NCI-H2196 treated with DMSO at 0.1 percent for 48 hours (cell line): ENCODE measurements at regions not wholly inside any gene's neighbourhood (a gene's known extent, or its start where the extent isn't known, plus 50 kb on each side); places are given as distances from the start of the nearest gene placed in this dataset.
"Not testable (repeated sequence)": the region's sequence is repeated elsewhere in the genome, so short reads cannot be mapped to it uniquely, and the experiment has no call there.

Experiments used
- DNase-seq: peaks from one replicate; lab custom pipeline; 2025; ENCODE audit not compliant: unreplicated experiment; lab: John Stamatoyannopoulos, UW

GRCh38 chr9:15047028-15047551 is 136.9 kb upstream of the FREM1 start:
- no peak for DNase-seq

DNA sequence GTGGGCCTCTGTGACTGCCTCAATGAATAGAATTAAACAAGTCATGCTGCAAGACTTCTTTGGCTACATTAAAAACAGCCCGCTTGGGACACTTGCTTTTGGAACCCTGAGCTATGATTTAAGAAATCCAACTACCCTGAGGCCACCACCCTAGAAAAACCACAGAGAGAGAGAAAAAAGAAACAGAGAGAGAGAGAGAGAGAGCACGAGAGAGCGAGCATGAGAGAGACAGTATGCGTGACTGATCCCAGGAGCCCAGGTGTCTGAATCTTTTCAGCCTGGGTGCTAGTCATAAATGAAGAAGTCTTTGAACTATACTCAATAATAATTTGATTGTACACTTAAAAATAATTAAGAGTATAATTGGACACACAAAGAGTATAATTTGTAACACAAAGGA is 123.1 kb upstream of the FREM1 start:
- DNase-seq: no peak

GRCh38 chr9:15032860-15033259 is 122.6 kb upstream of the FREM1 start:
- no peak for DNase-seq

DNA sequence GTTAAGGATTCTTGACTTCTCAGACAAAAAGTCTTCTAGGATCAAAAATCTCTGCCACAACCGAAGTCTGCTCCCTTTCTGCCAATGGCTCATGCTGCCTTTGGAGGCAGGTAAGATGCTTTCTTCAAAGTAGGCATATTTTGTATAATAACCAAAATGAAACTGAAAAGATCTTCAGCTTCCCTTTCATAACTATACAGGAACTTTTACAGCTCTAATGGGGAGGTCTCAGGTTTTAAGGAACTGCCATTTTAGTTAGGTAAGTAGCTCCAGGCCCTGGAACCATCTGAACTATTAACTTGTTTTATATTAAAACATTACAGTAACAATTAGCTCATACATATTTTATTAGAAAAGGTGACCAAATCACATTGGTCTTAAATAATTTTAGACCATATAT is 110.9 kb upstream of the FREM1 start:
- no peak for DNase-seq

GRCh38 chr9:15018096-15018637 is 107.9 kb upstream of the FREM1 start:
- DNase-seq: no peak

- DNase-seq: no peak
These were observed 100.4 kb upstream of the FREM1 start for GRCh38 chr9:15010581-15010980.

DNA sequence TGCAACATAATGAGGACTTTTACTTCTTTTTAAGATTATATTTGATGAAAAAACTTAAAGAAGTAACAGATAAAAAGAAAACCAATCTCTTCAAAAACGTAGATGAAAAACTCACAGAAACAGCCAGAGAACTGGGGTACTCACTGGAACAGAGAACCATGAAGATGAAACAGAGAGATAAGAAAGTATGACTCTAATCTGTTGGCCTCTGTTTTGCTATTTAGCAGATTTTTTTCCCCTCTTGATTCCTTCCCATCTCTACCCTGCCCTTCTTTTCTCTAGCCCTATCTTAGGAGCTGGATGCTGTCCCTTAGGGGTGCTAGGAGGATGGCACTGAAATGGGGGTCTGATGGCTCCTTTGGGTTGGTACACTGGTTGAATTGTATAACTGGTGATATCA is 97.5 kb upstream of the FREM1 start:
- no peak for DNase-seq

DNA sequence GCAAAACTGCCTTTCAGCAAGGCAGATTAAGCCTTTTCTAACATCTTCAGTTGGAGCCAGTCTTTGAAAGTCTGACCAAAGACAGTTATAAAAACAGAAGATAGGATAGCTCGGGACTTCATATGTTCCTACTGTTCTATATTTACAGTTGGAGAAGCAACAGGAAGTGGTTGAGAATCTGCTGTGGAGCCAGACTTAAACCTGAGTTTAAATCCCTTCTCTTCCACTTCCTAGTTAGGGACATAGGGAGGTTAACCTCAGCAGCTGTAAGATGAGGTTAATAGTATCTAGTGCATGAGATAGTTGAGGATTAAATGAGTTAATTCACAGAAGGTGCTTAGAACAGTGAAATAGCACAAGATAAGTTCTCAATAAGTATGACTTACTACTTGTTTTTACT is 84.5 kb upstream of the FREM1 start:
- DNase-seq: no peak

DNA sequence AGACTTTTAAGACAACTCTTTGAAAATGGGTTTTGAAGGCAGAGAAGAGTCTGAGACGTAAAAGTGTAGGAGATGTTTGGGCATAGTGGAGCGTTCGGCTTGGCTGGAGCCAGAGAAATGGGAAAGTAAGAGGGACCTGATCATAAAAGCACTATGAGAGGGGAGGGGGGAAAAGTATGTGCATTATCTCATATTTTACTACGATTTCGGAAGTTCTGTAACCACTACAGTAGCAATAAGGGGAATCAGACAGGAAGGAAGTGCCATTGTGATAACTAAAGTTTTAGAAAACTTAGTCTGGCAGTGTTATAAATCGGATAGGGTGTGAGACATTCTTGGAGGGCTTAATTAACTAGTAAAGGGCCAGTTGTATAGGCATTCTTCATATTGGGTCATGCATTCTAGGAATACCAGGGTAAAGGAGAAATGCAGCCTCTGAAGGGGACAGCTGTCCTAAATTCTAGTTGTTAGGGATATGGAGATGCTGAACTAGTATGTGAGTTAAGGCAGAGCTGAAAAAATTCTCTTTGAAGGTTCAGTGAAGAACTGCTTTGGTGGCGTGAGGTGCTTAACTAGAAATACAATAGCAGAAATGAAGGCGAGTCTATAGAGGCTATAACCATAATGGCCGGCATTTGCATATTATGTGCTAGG is 83.8 kb upstream of the FREM1 start:
- DNase-seq: no peak

- DNase-seq: peak; percentile 100
These were observed 83.0 kb upstream of the FREM1 start for GRCh38 chr9:14993061-14993800.

- no peak for DNase-seq
These were observed 82.3 kb upstream of the FREM1 start for GRCh38 chr9:14992516-14992915.

GRCh38 chr9:14992081-14992480 is 81.9 kb upstream of the FREM1 start:
- DNase-seq: peak; percentile 39

GRCh38 chr9:14990647-14991046 is 80.4 kb upstream of the FREM1 start:
- not testable (repeated sequence) for DNase-seq

DNA sequence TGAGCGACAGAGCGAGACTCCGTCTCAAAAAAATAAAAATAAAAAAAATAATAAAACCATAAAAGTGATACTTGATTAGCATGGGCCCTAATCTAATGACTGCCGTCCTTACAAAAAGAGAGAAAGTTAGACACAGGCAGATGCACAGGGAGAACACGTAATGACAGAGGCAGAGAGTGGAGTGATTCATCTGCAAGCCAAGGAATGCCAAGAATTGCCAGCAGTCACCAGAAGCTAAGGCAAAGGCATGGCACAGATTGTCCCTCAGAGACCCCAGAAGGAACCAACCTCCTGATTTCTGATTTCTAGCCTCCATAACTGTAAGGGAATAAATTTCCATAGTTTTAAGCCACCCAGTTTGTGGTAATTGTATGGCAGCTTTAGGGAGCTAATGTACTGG is 79.6 kb upstream of the FREM1 start:
- DNase-seq: no peak

GRCh38 chr9:14989336-14989735 is 79.1 kb upstream of the FREM1 start:
- DNase-seq: not testable (repeated sequence)

DNA sequence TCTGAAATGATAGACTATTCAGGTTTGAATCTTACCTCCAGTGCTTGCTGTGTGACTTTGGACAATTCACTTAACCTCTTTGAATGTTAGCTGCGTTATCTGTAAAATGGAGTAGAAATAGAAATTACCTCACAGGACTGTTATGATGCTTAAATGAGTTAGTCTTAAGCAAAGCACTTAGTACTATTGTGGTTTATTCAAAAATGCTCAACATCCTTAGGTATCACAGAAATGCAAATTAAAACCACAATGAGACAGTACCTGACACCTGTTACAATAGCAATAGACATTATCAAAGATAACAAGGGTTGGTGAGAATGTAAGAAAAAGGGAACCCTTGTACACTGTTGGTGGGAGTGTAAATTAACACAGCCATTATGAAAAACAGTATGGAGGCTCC is 77.6 kb upstream of the FREM1 start:
- no peak for DNase-seq

DNA sequence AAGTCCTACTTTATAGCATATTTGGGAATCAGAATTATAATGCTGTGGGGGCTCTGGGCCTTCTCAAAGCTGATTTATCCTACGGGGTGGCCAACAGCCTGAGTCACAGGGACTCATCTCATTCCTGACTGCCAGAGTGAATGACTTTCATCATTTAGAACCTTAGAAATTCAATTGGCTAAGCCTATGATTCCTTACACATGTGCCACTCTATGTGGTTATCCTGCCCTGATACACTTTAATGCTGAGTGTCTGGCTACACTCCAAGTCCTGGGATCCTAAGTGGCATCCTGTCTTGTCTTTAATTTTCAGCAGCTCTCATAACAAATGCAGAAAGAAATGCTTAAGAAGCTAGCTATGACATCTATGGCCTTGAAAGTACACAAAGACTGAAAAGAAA is 75.2 kb upstream of the FREM1 start:
- no peak for DNase-seq

DNA sequence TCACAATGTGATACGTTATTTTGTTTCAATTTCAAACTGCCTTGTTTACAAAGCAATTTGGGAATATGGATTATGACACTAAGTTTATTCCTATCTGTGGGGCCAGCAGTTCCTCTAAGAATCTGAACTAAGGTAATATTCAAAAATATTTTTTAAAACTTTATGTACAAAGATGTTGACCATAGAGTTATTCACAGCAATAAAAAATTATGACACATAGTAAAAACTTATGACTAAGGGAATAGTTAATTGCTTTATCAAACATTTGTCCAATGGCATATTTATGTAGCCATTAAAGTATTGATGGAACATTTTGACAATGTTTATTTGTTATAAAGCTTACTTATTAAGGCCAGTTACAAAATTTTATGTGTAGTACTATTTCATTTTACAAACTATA is 73.4 kb upstream of the FREM1 start:
- no peak for DNase-seq

DNA sequence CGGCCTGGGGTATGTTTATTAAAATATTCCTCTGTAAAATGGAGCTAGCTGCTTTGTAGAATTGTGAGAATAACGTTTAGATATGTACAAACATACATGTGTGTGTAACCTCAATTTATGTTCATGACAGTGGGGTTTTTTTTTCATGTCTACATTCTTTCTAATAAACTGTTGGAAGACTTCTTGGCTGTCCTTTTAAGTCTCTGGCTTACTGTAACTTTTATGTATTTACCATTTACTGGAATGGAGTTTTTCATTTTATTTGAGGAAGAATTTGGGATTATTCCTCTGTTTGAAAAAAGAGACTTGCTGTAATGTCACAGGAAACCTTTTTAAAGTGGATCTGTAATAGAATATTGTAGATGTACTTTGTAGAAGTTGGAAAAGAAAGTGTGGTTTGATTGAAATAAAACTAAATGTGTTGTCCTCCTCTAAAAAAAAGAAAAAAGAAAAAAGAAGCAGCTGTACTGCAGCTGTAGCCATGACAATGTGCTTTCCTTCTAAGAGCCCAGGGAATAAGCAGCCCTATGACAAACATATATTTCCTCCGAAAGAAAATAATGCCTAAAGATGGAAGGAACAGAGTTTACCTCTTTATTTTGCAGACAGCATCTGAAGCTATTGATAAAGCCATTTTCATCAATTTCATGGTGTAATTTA is 71.2 kb upstream of the FREM1 start:
- DNase-seq: no peak

- no peak for DNase-seq
These were observed 68.1 kb upstream of the FREM1 start for GRCh38 chr9:14978022-14979000.
